GM21447 (cell line): ENCODE measurements at regions not wholly inside any gene's neighbourhood (a gene's known extent, or its start where the extent isn't known, plus 50 kb on each side); places are given as distances from the start of the nearest gene placed in this dataset.
A peak's percentile ranks its signal among the peaks of the same experiment; 100 is the strongest.

Experiments
- ATAC-seq: cut with Tn5 transposase; IDR thresholded peaks from one replicate; pipeline ENCODE4 v1.9.1; 2021; ENCODE audit not compliant: unreplicated experiment

GRCh38 chr2:47315475-47315874 is 53.6 kb upstream of the EPCAM start:
- ATAC-seq = no peak

- ATAC-seq = no peak
These were observed 55.4 kb upstream of the EPCAM start for GRCh38 chr2:47313728-47314127.

GRCh38 chr2:47313141-47313691 is 55.9 kb upstream of the EPCAM start:
- ATAC-seq = no peak

- no peak for ATAC-seq
These were observed 56.6 kb upstream of the EPCAM start for GRCh38 chr2:47312491-47312850.

GRCh38 chr2:47311764-47312490 is 57.2 kb upstream of the EPCAM start:
- no peak for ATAC-seq

GRCh38 chr2:47310801-47311560 is 58.1 kb upstream of the EPCAM start:
- peak; percentile 19 for ATAC-seq

GRCh38 chr2:47309952-47310800 is 58.9 kb upstream of the EPCAM start:
- peak; percentile 86 for ATAC-seq

GRCh38 chr2:47309472-47309951 is 59.6 kb upstream of the EPCAM start:
- ATAC-seq = no peak

GRCh38 chr2:47307066-47307465 is 62.0 kb upstream of the EPCAM start:
- no peak for ATAC-seq

GRCh38 chr2:47304654-47305053 is 64.5 kb upstream of the EPCAM start:
- no peak for ATAC-seq

- ATAC-seq = no peak
These were observed 65.6 kb upstream of the EPCAM start for GRCh38 chr2:47303341-47304148.

GRCh38 chr2:47302308-47302707 is 66.8 kb upstream of the EPCAM start:
- no peak for ATAC-seq

- no peak for ATAC-seq
These were observed 67.4 kb upstream of the EPCAM start for GRCh38 chr2:47301731-47302130.

- ATAC-seq = peak; percentile 74
These were observed 67.9 kb upstream of the EPCAM start for GRCh38 chr2:47301277-47301618.

GRCh38 chr2:47300609-47301276 is 68.4 kb upstream of the EPCAM start:
- peak; percentile 83 for ATAC-seq

- ATAC-seq = no peak
These were observed 69.0 kb upstream of the EPCAM start for GRCh38 chr2:47300081-47300480.

- no peak for ATAC-seq
These were observed 69.6 kb upstream of the EPCAM start for GRCh38 chr2:47299555-47299954.

GRCh38 chr2:47298771-47299170 is 70.3 kb upstream of the EPCAM start:
- no peak for ATAC-seq

GRCh38 chr2:47297767-47298425 is 71.2 kb upstream of the EPCAM start:
- no peak for ATAC-seq
